Mesendoderm (in vitro differentiated cells): ENCODE measurements at regions not wholly inside any gene's neighbourhood (a gene's known extent, or its start where the extent isn't known, plus 50 kb on each side); places are given as distances from the start of the nearest gene placed in this dataset.
"Not testable (repeated sequence)": the region's sequence is repeated elsewhere in the genome, so short reads cannot be mapped to it uniquely, and the experiment has no call there.

ENCODE experiments used
- DNase-seq: peaks from one replicate; pipeline ENCODE4 v3.0.0; 2013
- H2AK5ac ChIP-seq: 2 replicates; pipeline ENCODE4 v1.6.1; 2013; ENCODE audit warnings: low read length, inconsistent platforms
- H2BK120ac ChIP-seq: 2 replicates; pipeline ENCODE4 v1.6.1; 2013; ENCODE audit warnings: low read depth, mild to moderate bottlenecking, low read length, moderate library complexity, mixed read lengths
- H2BK15ac ChIP-seq: replicated peaks from 2 replicates; pipeline ENCODE4 v1.6.1; 2013; ENCODE audit warnings: low read depth, mild to moderate bottlenecking, moderate library complexity
- H2BK5ac ChIP-seq: 2 replicates; pipeline ENCODE4 v1.6.1; 2013; ENCODE audit warnings: low read length, inconsistent platforms
- H3K18ac ChIP-seq: 2 replicates; pipeline ENCODE4 v1.6.1; 2013; ENCODE audit warnings: mild to moderate bottlenecking, low read length, mixed read lengths
- H3K23ac ChIP-seq: one replicate; pipeline ENCODE4 v1.6.1; 2013; ENCODE audit warnings: low read length
- H3K27ac ChIP-seq: 2 replicates; pipeline ENCODE4 v1.5.1; 2013; ENCODE audit warnings: low read depth, mild to moderate bottlenecking, inconsistent platforms, low read length, moderate library complexity
- H3K27me3 ChIP-seq: 2 replicates; pipeline ENCODE4 v1.6.1; 2013; ENCODE audit warnings: low read length, control low read depth, mild to moderate bottlenecking, inconsistent platforms; ENCODE audit not compliant: insufficient read depth, poor library complexity
- H3K36me3 ChIP-seq: 2 replicates; pipeline ENCODE4 v1.6.1; 2013; ENCODE audit warnings: low read length, inconsistent platforms; ENCODE audit not compliant: control insufficient read depth, insufficient read depth
- H3K4ac ChIP-seq: one replicate; pipeline ENCODE4 v1.6.1; 2013; ENCODE audit warnings: low read depth, mild to moderate bottlenecking, low read length, moderate library complexity
- H3K4me1 ChIP-seq: 2 replicates; pipeline ENCODE4 v1.6.1; 2013; ENCODE audit warnings: low read depth, low read length, inconsistent platforms; ENCODE audit not compliant: control insufficient read depth
- H3K4me2 ChIP-seq: 2 replicates; pipeline ENCODE4 v1.6.1; 2013; ENCODE audit warnings: low read length
- H3K4me3 ChIP-seq: 2 replicates; pipeline ENCODE4 v1.5.1; 2013; ENCODE audit warnings: mild to moderate bottlenecking, low read length
- H3K56ac ChIP-seq: one replicate; pipeline ENCODE4 v1.6.1; 2013; ENCODE audit warnings: low read length
- H3K79me1 ChIP-seq: 2 replicates; pipeline ENCODE4 v1.6.1; 2013; ENCODE audit warnings: low read length, inconsistent platforms
- H3K79me2 ChIP-seq: 2 replicates; pipeline ENCODE4 v1.6.1; 2013; ENCODE audit warnings: mild to moderate bottlenecking, low read length; ENCODE audit not compliant: control insufficient read depth, insufficient read depth
- H3K9ac ChIP-seq: 2 replicates; pipeline ENCODE4 v1.6.1; 2013; ENCODE audit warnings: low read length, inconsistent platforms
- H4K5ac ChIP-seq: one replicate; pipeline ENCODE4 v1.6.1; 2013; ENCODE audit warnings: low read length
- H4K8ac ChIP-seq: one replicate; pipeline ENCODE4 v1.6.1; 2013; ENCODE audit warnings: low read depth, mild to moderate bottlenecking, control low read depth, low read length, moderate library complexity
- WGBS: extraction: QIAGEN DNeasy Blood & Tissue Kit; methylation state at CpG from one replicate; pipeline ENCODE4 v1.1.7; 2013; ENCODE audit warnings: low lambda C conversion rate, missing lambda C conversion rate; ENCODE audit not compliant: insufficient coverage; ENCODE audit errors: extremely low coverage; 5-methylcytosine and 5-hydroxymethylcytosine counted together

DNA sequence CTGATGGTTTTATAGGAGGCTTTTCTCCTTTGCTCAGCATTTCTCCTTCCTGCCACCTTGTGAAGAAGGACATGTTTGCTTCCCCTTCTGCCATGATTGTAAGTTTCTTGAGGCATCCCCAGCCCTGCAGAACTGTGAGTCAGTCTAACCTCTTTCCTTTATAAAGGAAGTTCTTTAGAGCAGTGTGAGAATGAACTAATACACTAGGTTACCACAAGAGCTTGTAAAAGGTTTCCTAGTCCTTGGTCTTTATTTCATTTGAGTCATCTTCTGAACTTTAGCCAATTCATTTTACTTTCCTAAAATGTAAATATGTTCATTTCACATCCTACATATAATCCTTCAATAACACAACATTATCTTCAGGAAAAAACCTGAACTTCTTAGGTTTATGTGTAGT, 365.3 kb downstream of the HHIPL2 start:
- Histone ChIP-seq H3K18ac (no peak overlapping the region), H4K8ac (no peak overlapping the region), H3K4ac (no peak overlapping the region), H3K4me1 (no peaks in the 10 kb centered on the region), H3K9ac (no peak overlapping the region), H3K4me2 (no peak overlapping the region), H3K4me3 (no peak overlapping the region), H3K23ac (no peak overlapping the region), H2BK120ac (no peak overlapping the region), H3K79me2 (no peaks in the 10 kb centered on the region), H3K36me3 (no peaks in the 10 kb centered on the region), H3K79me1 (no peaks in the 10 kb centered on the region), H3K27me3 (no peaks in the 10 kb centered on the region), H2BK15ac (no peak overlapping the region), H2BK5ac (no peak overlapping the region), H3K27ac (no peak overlapping the region), H3K56ac (no peak overlapping the region), H2AK5ac (no peak overlapping the region), H4K5ac (no peak overlapping the region)
- DNase-seq: no peak

DNA sequence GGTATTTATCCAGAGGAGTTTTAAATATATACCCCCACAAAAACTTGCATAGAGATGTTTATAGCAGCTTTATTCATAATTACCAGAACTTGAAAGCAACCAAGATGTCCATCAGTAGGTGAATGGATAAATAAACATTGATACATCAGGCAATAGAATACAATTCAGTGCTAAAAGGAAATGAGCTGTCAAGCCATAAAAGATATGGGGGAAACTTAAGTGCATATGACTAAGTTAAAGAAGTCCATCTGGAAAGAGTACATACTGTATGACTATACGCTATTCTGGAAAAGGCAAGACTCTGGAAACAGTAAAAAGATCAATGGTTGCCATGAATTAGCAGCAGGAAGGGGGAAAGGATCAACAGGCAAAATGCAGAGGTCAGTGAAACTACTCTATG, 366.7 kb downstream of the HHIPL2 start:
- no peak overlapping the region for H3K4ac ChIP-seq
- no peaks in the 10 kb centered on the region for H3K27me3 ChIP-seq
- no peak overlapping the region for H3K4me2 ChIP-seq
- no peak overlapping the region for H3K18ac ChIP-seq
- H3K4me3 ChIP-seq: no peak overlapping the region
- no peaks in the 10 kb centered on the region for H3K36me3 ChIP-seq
- no peak overlapping the region for H3K9ac ChIP-seq
- no peak overlapping the region for H3K27ac ChIP-seq
- H3K79me1 ChIP-seq: no peaks in the 10 kb centered on the region
- no peak overlapping the region for H2BK15ac ChIP-seq
- no peak for DNase-seq
- H3K56ac ChIP-seq: no peak overlapping the region
- H4K5ac ChIP-seq: no peak overlapping the region
- no peak overlapping the region for H3K23ac ChIP-seq
- H3K4me1 ChIP-seq: no peaks in the 10 kb centered on the region
- H4K8ac ChIP-seq: no peak overlapping the region
- H2BK120ac ChIP-seq: no peak overlapping the region
- H2AK5ac ChIP-seq: no peak overlapping the region
- no CpG with 5 or more reads among the region's 1 CpG for WGBS
- no peaks in the 10 kb centered on the region for H3K79me2 ChIP-seq
- no peak overlapping the region for H2BK5ac ChIP-seq

DNA sequence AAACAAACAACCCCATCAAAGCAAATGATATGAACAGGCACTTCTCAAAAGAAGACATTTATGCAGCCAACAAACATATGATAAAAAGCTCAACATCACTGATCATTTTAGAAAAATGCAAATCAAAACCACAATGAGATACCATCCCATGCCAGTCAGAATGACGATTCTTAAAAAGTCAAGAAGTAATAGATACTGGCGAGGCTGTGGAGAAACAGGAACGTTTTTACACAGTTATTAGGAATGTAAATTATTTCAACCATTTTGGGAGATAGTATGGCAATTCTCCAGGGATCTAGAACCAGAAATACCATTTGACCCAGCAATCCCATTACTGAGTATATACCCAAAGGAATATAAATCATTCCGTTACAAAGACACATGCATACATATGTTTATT, 370.4 kb downstream of the HHIPL2 start:
- H3K79me2 ChIP-seq, H3K4me3 ChIP-seq, H3K36me3 ChIP-seq, H3K56ac ChIP-seq, H3K4me1 ChIP-seq, H3K4ac ChIP-seq, H2BK15ac ChIP-seq, H4K5ac ChIP-seq, H3K23ac ChIP-seq, H3K18ac ChIP-seq, H3K27me3 ChIP-seq, H4K8ac ChIP-seq, H2BK120ac ChIP-seq, H2BK5ac ChIP-seq, H2AK5ac ChIP-seq, H3K79me1 ChIP-seq, DNase-seq, H3K27ac ChIP-seq, H3K9ac ChIP-seq, H3K4me2 ChIP-seq: not testable (repeated sequence)
- WGBS: no CpG with 5 or more reads among the region's 4 CpGs

DNA sequence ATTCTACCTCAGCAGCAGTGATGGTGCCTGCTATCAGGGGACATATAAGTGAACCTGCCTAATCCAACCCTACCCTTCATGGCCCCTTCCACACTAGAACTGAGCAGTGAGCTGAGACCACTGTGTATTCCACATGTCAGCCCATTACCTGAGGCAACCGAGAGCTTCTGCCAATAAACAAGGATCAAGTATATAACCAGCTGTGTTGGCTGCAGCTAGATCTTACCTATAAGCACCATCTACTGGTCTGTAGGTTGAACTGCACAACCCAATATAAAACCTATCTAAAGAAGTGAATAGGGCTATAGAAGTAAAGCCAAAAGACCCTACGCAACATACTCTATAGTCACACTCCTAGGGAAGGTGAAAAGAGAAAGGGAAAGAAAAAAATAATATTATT, 376.9 kb downstream of the HHIPL2 start:
- Histone ChIP-seq H3K4ac (no peak overlapping the region), H2BK5ac (no peak overlapping the region), H3K23ac (no peak overlapping the region), H3K27ac (no peak overlapping the region), H4K8ac (no peak overlapping the region), H3K79me2 (no peaks in the 10 kb centered on the region), H3K36me3 (no peaks in the 10 kb centered on the region), H3K27me3 (no peaks in the 10 kb centered on the region), H2AK5ac (no peak overlapping the region), H4K5ac (no peak overlapping the region), H3K4me3 (no peak overlapping the region), H3K9ac (no peak overlapping the region), H3K56ac (no peak overlapping the region), H2BK15ac (no peak overlapping the region), H3K4me2 (no peak overlapping the region), H2BK120ac (no peak overlapping the region), H3K4me1 (no peaks in the 10 kb centered on the region), H3K79me1 (no peaks in the 10 kb centered on the region), H3K18ac (no peak overlapping the region)
- DNase-seq: peak; percentile 75
- no CpG with 5 or more reads among the region's 2 CpGs for WGBS

DNA sequence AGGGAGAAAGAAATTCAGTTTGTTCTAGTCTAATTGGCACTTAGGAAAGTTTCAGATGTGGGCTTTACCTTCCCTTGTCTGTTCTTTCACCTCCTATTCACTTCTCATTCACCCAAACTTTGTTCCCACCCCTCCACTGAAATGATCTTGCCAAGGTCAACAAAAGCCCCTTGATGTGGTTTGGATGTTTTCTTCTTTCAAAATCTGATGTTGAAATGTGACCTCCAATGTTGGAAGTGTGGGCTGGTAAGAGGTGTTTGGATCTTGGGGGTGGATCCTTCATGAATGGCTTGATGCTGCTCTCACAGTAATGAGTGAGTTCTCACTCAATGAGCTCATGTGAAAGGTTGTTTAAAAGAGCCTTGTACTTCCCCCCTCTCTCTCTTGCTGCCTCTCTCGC, 379.3 kb downstream of the HHIPL2 start:
- H2AK5ac ChIP-seq: no peak overlapping the region
- H3K18ac ChIP-seq: no peak overlapping the region
- H3K79me1 ChIP-seq: no peaks in the 10 kb centered on the region
- no CpG with 5 or more reads among the region's 1 CpG for WGBS
- H2BK120ac ChIP-seq: no peak overlapping the region
- H3K56ac ChIP-seq: no peak overlapping the region
- H4K8ac ChIP-seq: no peak overlapping the region
- H2BK5ac ChIP-seq: no peak overlapping the region
- H3K79me2 ChIP-seq: no peaks in the 10 kb centered on the region
- H3K4me2 ChIP-seq: no peak overlapping the region
- no peak overlapping the region for H3K4me3 ChIP-seq
- H3K4me1 ChIP-seq: no peaks in the 10 kb centered on the region
- no peak overlapping the region for H3K4ac ChIP-seq
- no peak overlapping the region for H4K5ac ChIP-seq
- no peak overlapping the region for H3K23ac ChIP-seq
- H3K27me3 ChIP-seq: no peaks in the 10 kb centered on the region
- no peak for DNase-seq
- H3K9ac ChIP-seq: no peak overlapping the region
- H2BK15ac ChIP-seq: no peak overlapping the region
- H3K36me3 ChIP-seq: no peaks in the 10 kb centered on the region
- H3K27ac ChIP-seq: no peak overlapping the region

DNA sequence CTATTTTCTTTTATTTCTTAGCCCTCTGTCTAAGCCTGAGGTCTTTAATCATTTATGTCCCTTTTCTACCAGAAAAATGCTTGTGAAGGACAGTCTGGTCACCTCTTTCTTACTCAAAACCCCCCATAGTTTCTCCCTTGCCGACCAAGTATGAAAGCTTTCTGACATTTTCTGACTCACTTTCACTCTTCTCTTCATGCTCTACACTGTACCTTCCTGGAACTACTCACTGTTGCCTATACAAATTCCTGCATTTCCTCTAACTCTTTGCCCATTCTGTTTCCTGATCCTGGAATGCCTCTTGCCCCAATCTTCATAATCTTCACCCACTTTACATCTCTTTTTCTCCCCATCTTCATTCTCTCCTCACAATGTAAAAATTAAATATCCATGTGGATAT, 380.0 kb downstream of the HHIPL2 start:
- H4K5ac ChIP-seq: no peak overlapping the region
- no peaks in the 10 kb centered on the region for H3K27me3 ChIP-seq
- no peaks in the 10 kb centered on the region for H3K79me2 ChIP-seq
- H3K79me1 ChIP-seq: no peaks in the 10 kb centered on the region
- no peak overlapping the region for H4K8ac ChIP-seq
- no peak overlapping the region for H3K4me3 ChIP-seq
- H2AK5ac ChIP-seq: no peak overlapping the region
- H2BK15ac ChIP-seq: no peak overlapping the region
- H3K4ac ChIP-seq: no peak overlapping the region
- no CpG with 5 or more reads among the region's 1 CpG for WGBS
- H3K27ac ChIP-seq: no peak overlapping the region
- H3K23ac ChIP-seq: no peak overlapping the region
- no peak overlapping the region for H3K56ac ChIP-seq
- H3K36me3 ChIP-seq: no peaks in the 10 kb centered on the region
- H2BK5ac ChIP-seq: no peak overlapping the region
- no peak overlapping the region for H3K4me2 ChIP-seq
- DNase-seq: no peak
- H3K18ac ChIP-seq: no peak overlapping the region
- no peak overlapping the region for H2BK120ac ChIP-seq
- no peaks in the 10 kb centered on the region for H3K4me1 ChIP-seq
- no peak overlapping the region for H3K9ac ChIP-seq
